ENCODE measurements at regions not wholly inside any gene's neighbourhood (a gene's known extent, or its start where the extent isn't known, plus 50 kb on each side); places are given as distances from the start of the nearest gene placed in this dataset.
"Not testable (repeated sequence)": the region's sequence is repeated elsewhere in the genome, so short reads cannot be mapped to it uniquely, and the experiment has no call there.

GRCh38 chr9:87181670-87182069 is 234.4 kb upstream of the GAS1 start:
- intact Hi-C loops (cut with DNase I), result no loop called here
- DNase-seq (ENCODE audit: low spot score), result no peak

GRCh38 chr9:87184956-87185642 is 237.8 kb upstream of the GAS1 start:
- DNase-seq (ENCODE audit: low spot score), result no peak
- intact Hi-C loops (cut with DNase I), result no loop called here

- DNase-seq (ENCODE audit: low spot score), result no peak
- intact Hi-C loops (cut with DNase I), result no loop called here
Measured at GRCh38 chr9:87187656-87188055, 240.3 kb upstream of the GAS1 start.

- DNase-seq (ENCODE audit: low spot score), result no peak
- intact Hi-C loops (cut with DNase I), result no loop called here
Measured at GRCh38 chr9:87189006-87189405, 241.7 kb upstream of the GAS1 start.

- intact Hi-C loops (cut with DNase I), result no loop called here
- no peak for DNase-seq (ENCODE audit: low spot score)
Measured at GRCh38 chr9:87193151-87193550, 245.8 kb upstream of the GAS1 start.

- intact Hi-C loops (cut with DNase I), result no loop called here
- DNase-seq (ENCODE audit: low spot score), result no peak
Measured at GRCh38 chr9:87193925-87194868, 246.9 kb upstream of the GAS1 start.

GRCh38 chr9:87195306-87195705 is 248.0 kb upstream of the GAS1 start:
- DNase-seq (ENCODE audit: low spot score), result no peak
- intact Hi-C loops (cut with DNase I), result no loop called here

GRCh38 chr9:87197349-87198130 is 250.2 kb upstream of the GAS1 start:
- no peak for DNase-seq (ENCODE audit: low spot score)
- intact Hi-C loops (cut with DNase I), result no loop called here

- no peak for DNase-seq (ENCODE audit: low spot score)
- intact Hi-C loops (cut with DNase I), result no loop called here
Measured at GRCh38 chr9:87198716-87199115, 251.4 kb upstream of the GAS1 start.

- no peak for DNase-seq (ENCODE audit: low spot score)
- intact Hi-C loops (cut with DNase I), result no loop called here
Measured at GRCh38 chr9:87199278-87199677, 252.0 kb upstream of the GAS1 start.

GRCh38 chr9:87199782-87200181 is 252.5 kb upstream of the GAS1 start:
- intact Hi-C loops (cut with DNase I), result no loop called here

GRCh38 chr9:87201351-87201751 is 254.0 kb upstream of the GAS1 start:
- no peak for DNase-seq (ENCODE audit: low spot score)
- intact Hi-C loops (cut with DNase I), result no loop called here

More at GRCh38 chr9:87199782-87200181, 252.5 kb upstream of the GAS1 start:
- no peak for DNase-seq (ENCODE audit: low spot score)

GRCh38 chr9:87206064-87206661 is 258.9 kb upstream of the GAS1 start:
- intact Hi-C loops (cut with DNase I), result no loop called here

GRCh38 chr9:87210658-87211057 is 263.4 kb upstream of the GAS1 start:
- DNase-seq (ENCODE audit: low spot score); intact Hi-C loops (cut with DNase I): not testable (repeated sequence)

More at GRCh38 chr9:87206064-87206661, 258.9 kb upstream of the GAS1 start:
- no peak for DNase-seq (ENCODE audit: low spot score)

GRCh38 chr9:87211669-87212068 is 264.4 kb upstream of the GAS1 start:
- intact Hi-C loops (cut with DNase I), result no loop called here
- no peak for DNase-seq (ENCODE audit: low spot score)

- intact Hi-C loops (cut with DNase I), result no loop called here
Measured at GRCh38 chr9:87212605-87213021, 265.3 kb upstream of the GAS1 start.

GRCh38 chr9:87213948-87214347 is 266.6 kb upstream of the GAS1 start:
- intact Hi-C loops (cut with DNase I), result no loop called here
- no peak for DNase-seq (ENCODE audit: low spot score)

More at GRCh38 chr9:87212605-87213021, 265.3 kb upstream of the GAS1 start:
- DNase-seq (ENCODE audit: low spot score), result no peak

- no peak for DNase-seq (ENCODE audit: low spot score)
- intact Hi-C loops (cut with DNase I), result no loop called here
Measured at GRCh38 chr9:87214991-87215390, 267.7 kb upstream of the GAS1 start.

- no peak for DNase-seq (ENCODE audit: low spot score)
- intact Hi-C loops (cut with DNase I), result no loop called here
Measured at GRCh38 chr9:87216036-87216435, 268.7 kb upstream of the GAS1 start.
